A673 (cell line): ENCODE measurements at regions not wholly inside any gene's neighbourhood (a gene's known extent, or its start where the extent isn't known, plus 50 kb on each side); places are given as distances from the start of the nearest gene placed in this dataset.

Experiments used
- BruUV-seq: library from RNA; stranded (reverse); fragments of 400-500 nt; replicated peaks from 2 replicates; lab custom pipeline; 2021; lab: Mats Ljungman, UMichigan
- CTCF ChIA-PET: fragments of 300-600 bp; sonication (Branson Sonifier 250); formaldehyde crosslinking; loops from one replicate; lab custom pipeline; 2022; ENCODE audit warnings: antibody characterized with exemption; lab: Charles Lee
- POLR2A ChIA-PET: fragments of 300-600 bp; sonication (Branson Sonifier 250); formaldehyde crosslinking; loops from one replicate; lab custom pipeline; 2022; ENCODE audit warnings: antibody characterized with exemption; ENCODE audit not compliant: low non-redundant PET; lab: Charles Lee
- DNase-seq: peaks from one replicate; pipeline ENCODE4 v3.0.0-alpha.2; 2015; ENCODE audit warnings: low spot score
- H3K27ac ChIP-seq: fragments of 200-600 bp; sonication (generic); 2 replicates; pipeline ENCODE4 v1.5.1; 2016; ENCODE audit warnings: mixed run types, low read depth, mild to moderate bottlenecking, mixed read lengths, antibody characterized with exemption, low read length; ENCODE audit not compliant: poor library complexity, severe bottlenecking
- H3K27me3 ChIP-seq: fragments of 200-600 bp; sonication (generic); replicated peaks from 2 replicates; pipeline ENCODE4 v1.6.1; 2017; ENCODE audit warnings: mixed run types, low read depth, mild to moderate bottlenecking, mixed read lengths, antibody characterized with exemption, low read length; ENCODE audit not compliant: insufficient read depth, poor library complexity
- H3K36me3 ChIP-seq: fragments of 200-600 bp; sonication (generic); 2 replicates; pipeline ENCODE4 v1.6.1; 2016; ENCODE audit warnings: mixed run types, mild to moderate bottlenecking, mixed read lengths, antibody characterized with exemption, low read length; ENCODE audit not compliant: insufficient read depth, poor library complexity, severe bottlenecking
- H3K4me1 ChIP-seq: fragments of 200-600 bp; sonication (generic); 2 replicates; pipeline ENCODE4 v1.6.1; 2017; ENCODE audit warnings: mixed run types, mild to moderate bottlenecking, mixed read lengths, antibody characterized with exemption, low read length; ENCODE audit not compliant: insufficient read depth, poor library complexity, severe bottlenecking
- H3K4me3 ChIP-seq: fragments of 200-600 bp; sonication (generic); 2 replicates; pipeline ENCODE4 v1.5.1; 2016; ENCODE audit warnings: low read depth, mixed run types, mild to moderate bottlenecking, mixed read lengths, low read length; ENCODE audit not compliant: poor library complexity, severe bottlenecking
- H3K9me3 ChIP-seq: fragments of 200-600 bp; sonication (generic); 2 replicates; pipeline ENCODE4 v1.6.1; 2016; ENCODE audit warnings: mixed run types, low read depth, mild to moderate bottlenecking, mixed read lengths, antibody characterized with exemption, low read length; ENCODE audit not compliant: poor library complexity, severe bottlenecking
- EZH2 ChIP-seq: fragments of 200-600 bp; sonication (generic); IDR thresholded peaks from 2 replicates; pipeline ENCODE4 v1.6.1; 2017; ENCODE audit warnings: borderline replicate concordance, low read depth, mild to moderate bottlenecking, mixed read lengths, antibody characterized with exemption, low read length; ENCODE audit not compliant: poor library complexity, severe bottlenecking
- intact Hi-C: fragments of 100-400 bp; cut with micrococcal nuclease; formaldehyde crosslinking; loops from one replicate; pipeline ENCODE4 v1.10.0; 2022; ENCODE audit not compliant: unreplicated experiment
- TF ChIP-seq, protein P1 (sequence below): fragments of 300-800, 200-600 bp; sonication (generic); conservative IDR thresholded peaks from 2 replicates; pipeline ENCODE4 v1.5.1; 2017; ENCODE audit warnings: low read depth, mild to moderate bottlenecking, antibody characterized with exemption, low read length, moderate library complexity, mixed read lengths

DNA sequence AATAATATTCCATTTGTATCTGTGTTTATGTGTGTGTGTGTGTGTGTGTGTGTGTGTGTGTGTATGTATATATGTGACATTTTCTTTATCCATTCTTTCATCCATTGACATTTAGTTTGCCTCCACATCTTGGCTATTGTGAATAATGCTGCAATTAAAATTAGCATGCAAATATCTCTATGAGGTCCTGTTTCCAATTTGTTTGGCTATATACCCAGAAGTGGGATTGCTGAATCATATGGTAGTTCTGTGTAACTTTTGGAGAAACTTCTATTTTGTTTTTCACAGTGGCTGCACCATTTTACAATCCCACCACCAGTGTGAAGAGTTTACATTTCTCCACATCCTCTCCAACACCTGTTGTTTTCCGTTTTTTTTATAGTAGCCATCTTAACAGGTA is 53.1 kb downstream of the CH25H start:
- TF ChIP-seq EZH2 = no peak
- TF ChIP-seq, protein P1, sequence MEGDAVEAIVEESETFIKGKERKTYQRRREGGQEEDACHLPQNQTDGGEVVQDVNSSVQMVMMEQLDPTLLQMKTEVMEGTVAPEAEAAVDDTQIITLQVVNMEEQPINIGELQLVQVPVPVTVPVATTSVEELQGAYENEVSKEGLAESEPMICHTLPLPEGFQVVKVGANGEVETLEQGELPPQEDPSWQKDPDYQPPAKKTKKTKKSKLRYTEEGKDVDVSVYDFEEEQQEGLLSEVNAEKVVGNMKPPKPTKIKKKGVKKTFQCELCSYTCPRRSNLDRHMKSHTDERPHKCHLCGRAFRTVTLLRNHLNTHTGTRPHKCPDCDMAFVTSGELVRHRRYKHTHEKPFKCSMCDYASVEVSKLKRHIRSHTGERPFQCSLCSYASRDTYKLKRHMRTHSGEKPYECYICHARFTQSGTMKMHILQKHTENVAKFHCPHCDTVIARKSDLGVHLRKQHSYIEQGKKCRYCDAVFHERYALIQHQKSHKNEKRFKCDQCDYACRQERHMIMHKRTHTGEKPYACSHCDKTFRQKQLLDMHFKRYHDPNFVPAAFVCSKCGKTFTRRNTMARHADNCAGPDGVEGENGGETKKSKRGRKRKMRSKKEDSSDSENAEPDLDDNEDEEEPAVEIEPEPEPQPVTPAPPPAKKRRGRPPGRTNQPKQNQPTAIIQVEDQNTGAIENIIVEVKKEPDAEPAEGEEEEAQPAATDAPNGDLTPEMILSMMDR = no peak
- no peaks in the 10 kb centered on the region for H3K27me3 ChIP-seq
- ChIA-PET POLR2A (no interaction called here), CTCF (no interaction called here)
- H3K9me3 ChIP-seq = no peaks in the 10 kb centered on the region
- H3K4me3 ChIP-seq = no peak overlapping the region
- no peak for DNase-seq
- H3K4me1 ChIP-seq = peaks cover 14% of the 10 kb centered on the region
- no TSS peak for BruUV-seq
- H3K27ac ChIP-seq = peak overlapping the region; percentile 53
- no peaks in the 10 kb centered on the region for H3K36me3 ChIP-seq
- intact Hi-C loops = no loop called here

DNA sequence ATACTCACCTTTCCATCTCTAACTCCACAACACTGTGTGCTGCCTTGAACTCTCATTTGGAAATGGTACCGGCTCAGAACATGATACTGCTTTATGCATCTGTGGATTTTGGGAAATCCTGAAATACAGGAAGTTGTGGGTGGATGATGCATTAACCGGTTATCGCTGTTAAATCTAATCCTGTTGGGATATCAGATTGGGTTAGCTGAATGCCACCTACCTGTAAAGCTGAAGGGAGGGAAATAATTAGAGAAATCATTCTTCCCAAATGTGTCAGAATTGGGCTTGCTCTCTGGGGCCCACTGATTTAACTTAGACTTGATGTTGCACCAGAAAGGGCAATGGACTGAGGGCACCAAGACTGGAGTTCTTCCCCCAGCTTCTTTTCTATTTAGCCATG is 54.0 kb downstream of the CH25H start:
- TF ChIP-seq, protein P1 = no peak
- TF ChIP-seq EZH2 = no peak
- CTCF ChIA-PET = no interaction called here
- intact Hi-C loops = no loop called here
- POLR2A ChIA-PET = no interaction called here
- Histone ChIP-seq H3K27me3 (no peaks in the 10 kb centered on the region), H3K27ac (peak overlapping the region; percentile 53), H3K36me3 (no peaks in the 10 kb centered on the region), H3K4me3 (no peak overlapping the region), H3K4me1 (peaks cover 14% of the 10 kb centered on the region), H3K9me3 (no peaks in the 10 kb centered on the region)
- peak; percentile 62 for DNase-seq
- no TSS peak for BruUV-seq

DNA sequence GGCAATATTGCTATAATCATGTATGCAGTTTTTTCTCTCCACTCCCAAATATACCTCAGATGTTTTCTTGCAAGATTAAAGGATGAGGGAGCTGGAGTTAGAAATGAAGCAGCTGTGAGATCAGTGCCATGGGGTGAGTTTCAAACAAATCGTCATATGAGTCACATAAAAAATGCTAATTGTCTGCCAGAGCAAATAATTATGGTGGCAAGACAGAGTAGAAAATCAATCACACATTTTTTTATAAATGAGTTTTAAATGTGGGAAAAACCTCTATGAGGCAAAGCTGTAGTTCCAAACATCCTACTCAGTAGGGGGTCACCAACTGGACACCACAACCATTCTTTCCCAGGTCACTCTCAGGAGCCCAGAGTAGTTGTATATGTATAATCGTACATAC is 55.3 kb downstream of the CH25H start:
- TF ChIP-seq EZH2 = no peak
- Histone ChIP-seq H3K27ac (peak overlapping the region; percentile 36), H3K4me3 (no peak overlapping the region), H3K27me3 (no peaks in the 10 kb centered on the region), H3K9me3 (no peaks in the 10 kb centered on the region), H3K36me3 (no peaks in the 10 kb centered on the region), H3K4me1 (peaks cover 14% of the 10 kb centered on the region)
- intact Hi-C loops = no loop called here
- POLR2A ChIA-PET = interaction anchor here (0.6 kb wide), 1 partner anchor 492 kb away, joined by 3 read pairs; no protein-coding TSS in a partner anchor
- peak; percentile 22 for DNase-seq
- CTCF ChIA-PET = no interaction called here
- BruUV-seq = no TSS peak

DNA sequence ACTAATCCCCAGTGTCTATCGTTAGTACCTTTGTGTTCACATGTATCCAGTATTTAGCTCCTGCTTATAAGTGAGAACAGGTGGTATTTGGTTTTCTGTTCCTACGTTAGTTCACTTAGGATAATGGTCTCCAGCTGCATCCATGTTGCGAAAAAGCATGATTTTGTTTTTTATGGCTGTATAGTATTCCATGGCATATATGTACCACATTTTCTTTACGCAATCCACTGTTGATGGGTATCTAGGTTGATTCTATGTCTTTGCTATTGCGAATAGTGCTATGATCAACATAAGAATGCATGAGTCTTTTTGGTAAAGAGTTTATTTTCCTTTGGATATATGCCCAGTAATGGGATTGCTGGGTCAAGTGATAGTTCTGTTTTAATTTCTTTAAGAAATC is 59.1 kb downstream of the CH25H start:
- CTCF ChIA-PET = no interaction called here
- Histone ChIP-seq H3K27ac (no peak overlapping the region), H3K27me3 (no peaks in the 10 kb centered on the region), H3K4me1 (peaks cover 7% of the 10 kb centered on the region), H3K4me3 (no peak overlapping the region), H3K9me3 (no peaks in the 10 kb centered on the region), H3K36me3 (no peaks in the 10 kb centered on the region)
- no peak for DNase-seq
- POLR2A ChIA-PET = no interaction called here
- intact Hi-C loops = no loop called here
- no TSS peak for BruUV-seq
- TF ChIP-seq, protein P1 = no peak
- TF ChIP-seq EZH2 = no peak
